WTC11 (cell line): ENCODE measurements at regions not wholly inside any gene's neighbourhood (a gene's known extent, or its start where the extent isn't known, plus 50 kb on each side); places are given as distances from the start of the nearest gene placed in this dataset.

Experiments used
- ATAC-seq: fragments of 200-7000 bp; cut with Tn5 transposase; 2 replicates; pipeline ENCODE4 v1.10.0; 2021; ENCODE audit warnings: mild to moderate bottlenecking, moderate library complexity
- CTCF ChIA-PET: fragments of 300-600 bp; sonication (Branson Sonifier 250); formaldehyde crosslinking; loops from one replicate; lab custom pipeline; 2021; ENCODE audit warnings: antibody characterized with exemption; lab: Charles Lee
- POLR2A ChIA-PET: fragments of 350-600 bp; sonication (Branson Sonifier 250); formaldehyde crosslinking; loops from one replicate; lab custom pipeline; 2021; ENCODE audit warnings: antibody characterized with exemption; lab: Charles Lee
- DNase-seq: peaks from one replicate; pipeline ENCODE4 v3.0.0; 2021; ENCODE audit warnings: low spot score
- H3K27ac Mint-ChIP-seq: 2 replicates; pipeline ENCODE4 v1.8.0; 2021; ENCODE audit warnings: mixed read lengths
- H3K27me3 Mint-ChIP-seq: 2 replicates; pipeline ENCODE4 v1.8.0; 2021; ENCODE audit warnings: low read depth, mild to moderate bottlenecking, moderate library complexity, mixed read lengths
- H3K36me3 Mint-ChIP-seq: 2 replicates; pipeline ENCODE4 v1.8.0; 2021; ENCODE audit warnings: mixed read lengths
- H3K4me1 Mint-ChIP-seq: 2 replicates; pipeline ENCODE4 v1.8.0; 2022; ENCODE audit warnings: mixed read lengths
- H3K4me3 Mint-ChIP-seq: 2 replicates; pipeline ENCODE4 v1.8.0; 2021; ENCODE audit warnings: mild to moderate bottlenecking, moderate library complexity, mixed read lengths
- H3K9me3 Mint-ChIP-seq: 2 replicates; pipeline ENCODE4 v1.8.0; 2021; ENCODE audit warnings: mixed read lengths
- CREB1 ChIP-seq: sonication (generic); formaldehyde crosslinking; IDR thresholded peaks from 2 replicates; pipeline ENCODE4 v1.8.0; 2023; ENCODE audit warnings: mild to moderate bottlenecking, missing genetic modification reagents
- ETV6 ChIP-seq: sonication (generic); formaldehyde crosslinking; IDR thresholded peaks from 2 replicates; pipeline ENCODE4 v1.8.1; 2022; ENCODE audit warnings: mild to moderate bottlenecking, missing genetic modification reagents
- FOXJ3 ChIP-seq: sonication (generic); formaldehyde crosslinking; IDR thresholded peaks from 2 replicates; pipeline ENCODE4 v1.9.0; 2021; ENCODE audit warnings: missing genetic modification reagents, mild to moderate bottlenecking, borderline replicate concordance
- GABPB1 ChIP-seq: sonication (generic); formaldehyde crosslinking; IDR thresholded peaks from 2 replicates; pipeline ENCODE4 v1.8.1; 2023; ENCODE audit warnings: mild to moderate bottlenecking, missing genetic modification reagents
- HMGA2 ChIP-seq: fragments of 250-450 bp; sonication (Bioruptor Pico); IDR thresholded peaks from 2 replicates; pipeline ENCODE4 v1.4.0; 2021; ENCODE audit warnings: mild to moderate bottlenecking, moderate library complexity
- JUN ChIP-seq: sonication (generic); formaldehyde crosslinking; IDR thresholded peaks from 2 replicates; pipeline ENCODE4 v1.8.0; 2023; ENCODE audit warnings: mild to moderate bottlenecking, missing genetic modification reagents
- MXD4 ChIP-seq: fragments of 250-450 bp; sonication (Bioruptor Pico); IDR thresholded peaks from 2 replicates; pipeline ENCODE4 v1.8.0; 2021; ENCODE audit warnings: mild to moderate bottlenecking, moderate library complexity, borderline replicate concordance
- MYBL2 ChIP-seq: sonication (generic); formaldehyde crosslinking; IDR thresholded peaks from 2 replicates; pipeline ENCODE4 v1.8.1; 2023; ENCODE audit warnings: mild to moderate bottlenecking, moderate library complexity, missing genetic modification reagents
- NR1H2 ChIP-seq: sonication (generic); formaldehyde crosslinking; IDR thresholded peaks from 2 replicates; pipeline ENCODE4 v1.9.0; 2021; ENCODE audit warnings: mild to moderate bottlenecking, moderate library complexity, missing genetic modification reagents
- NR2C2 ChIP-seq: sonication (generic); formaldehyde crosslinking; IDR thresholded peaks from 2 replicates; pipeline ENCODE4 v1.8.0; 2022; ENCODE audit warnings: mild to moderate bottlenecking, missing genetic modification reagents
- PRRX2 ChIP-seq: fragments of 250-450 bp; sonication (Bioruptor Pico); IDR thresholded peaks from 2 replicates; pipeline ENCODE4 v1.8.0; 2021; ENCODE audit warnings: mild to moderate bottlenecking
- RORB ChIP-seq: fragments of 250-450 bp; sonication (Bioruptor Pico); IDR thresholded peaks from 2 replicates; pipeline ENCODE4 v1.9.0; 2021; ENCODE audit warnings: mild to moderate bottlenecking
- TCF7 ChIP-seq: sonication (generic); formaldehyde crosslinking; IDR thresholded peaks from 2 replicates; pipeline ENCODE4 v1.8.0; 2022; ENCODE audit warnings: mild to moderate bottlenecking, low read depth, missing genetic modification reagents, moderate library complexity
- TEAD4 ChIP-seq: sonication (generic); formaldehyde crosslinking; IDR thresholded peaks from 2 replicates; pipeline ENCODE4 v1.8.0; 2022; ENCODE audit warnings: mild to moderate bottlenecking, missing genetic modification reagents
- ZNF138 ChIP-seq: sonication (generic); formaldehyde crosslinking; conservative IDR thresholded peaks from 2 replicates; pipeline ENCODE4 v1.8.1; 2022; ENCODE audit warnings: mild to moderate bottlenecking, moderate library complexity, missing genetic modification reagents
- ZNF396 ChIP-seq: fragments of 250-450 bp; sonication (Bioruptor Pico); IDR thresholded peaks from 2 replicates; pipeline ENCODE4 v1.8.0; 2021; ENCODE audit warnings: mild to moderate bottlenecking, moderate library complexity, borderline replicate concordance
- TF ChIP-seq, protein P1 (sequence below): sonication (generic); formaldehyde crosslinking; IDR thresholded peaks from 2 replicates; pipeline ENCODE4 v1.8.0; 2023; ENCODE audit warnings: missing genetic modification reagents, mild to moderate bottlenecking, borderline replicate concordance
- TF ChIP-seq, protein P2 (sequence below): fragments of 250-450 bp; sonication (Bioruptor Pico); conservative IDR thresholded peaks from 2 replicates; pipeline ENCODE4 v1.9.0; 2021; ENCODE audit warnings: mild to moderate bottlenecking
- TF ChIP-seq, protein P3 (sequence below): sonication (generic); formaldehyde crosslinking; IDR thresholded peaks from 2 replicates; pipeline ENCODE4 v1.8.1; 2023; ENCODE audit warnings: mild to moderate bottlenecking, missing genetic modification reagents
- TF ChIP-seq, protein P4 (sequence below): sonication (generic); formaldehyde crosslinking; IDR thresholded peaks from 2 replicates; pipeline ENCODE4 v1.8.1; 2022; ENCODE audit warnings: missing genetic modification reagents, borderline replicate concordance
- TF ChIP-seq, protein P5 (sequence below): sonication (generic); formaldehyde crosslinking; IDR thresholded peaks from 2 replicates; pipeline ENCODE4 v1.8.1; 2023; ENCODE audit warnings: mild to moderate bottlenecking, missing genetic modification reagents

DNA sequence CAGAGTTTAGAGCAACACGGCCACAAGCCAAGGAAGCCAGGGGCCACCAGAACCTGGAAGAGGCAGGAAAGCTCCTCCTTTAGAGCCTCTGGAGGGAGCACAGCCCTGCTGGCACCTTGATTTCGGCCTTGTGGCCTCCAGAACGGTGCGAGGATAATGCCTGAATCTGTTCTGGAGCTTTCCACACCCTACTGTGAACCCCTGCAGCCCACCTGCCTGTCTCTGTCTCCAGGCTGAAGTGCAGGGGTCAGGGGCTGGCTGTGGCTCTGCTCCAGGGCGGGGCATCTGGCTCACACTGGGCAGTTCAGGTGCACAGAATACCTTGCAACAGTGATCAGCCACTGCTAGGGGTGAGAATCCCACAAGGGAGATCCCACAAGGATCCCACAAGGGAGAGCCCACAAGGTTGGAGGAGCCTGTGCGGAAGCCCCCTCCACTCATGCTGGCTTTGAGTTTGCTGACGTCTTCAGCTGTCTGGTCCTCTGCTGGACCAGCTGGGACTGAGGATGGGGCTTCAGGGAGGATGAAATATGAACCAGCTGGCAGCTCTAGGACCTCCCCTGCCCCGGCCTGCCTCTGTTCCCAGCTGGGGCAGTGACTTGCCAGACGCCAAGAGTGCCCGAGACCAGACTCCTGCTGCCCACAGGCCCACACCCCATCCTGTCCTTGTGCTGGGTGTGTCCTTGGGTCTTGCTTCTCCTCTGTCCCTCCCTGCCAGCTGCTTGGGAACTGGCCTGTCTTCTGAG lies 56.4 kb upstream of the OTOS start (continued):
- TF ChIP-seq TEAD4 (CRISPR knock-in tag) (no peak), PRRX2 (CRISPR knock-in tag) (no peak), MYBL2 (CRISPR knock-in tag) (no peak), NR2C2 (CRISPR knock-in tag) (no peak), HMGA2 (no peak), ZNF138 (CRISPR knock-in tag) (no peak)
- TF ChIP-seq, protein P1, sequence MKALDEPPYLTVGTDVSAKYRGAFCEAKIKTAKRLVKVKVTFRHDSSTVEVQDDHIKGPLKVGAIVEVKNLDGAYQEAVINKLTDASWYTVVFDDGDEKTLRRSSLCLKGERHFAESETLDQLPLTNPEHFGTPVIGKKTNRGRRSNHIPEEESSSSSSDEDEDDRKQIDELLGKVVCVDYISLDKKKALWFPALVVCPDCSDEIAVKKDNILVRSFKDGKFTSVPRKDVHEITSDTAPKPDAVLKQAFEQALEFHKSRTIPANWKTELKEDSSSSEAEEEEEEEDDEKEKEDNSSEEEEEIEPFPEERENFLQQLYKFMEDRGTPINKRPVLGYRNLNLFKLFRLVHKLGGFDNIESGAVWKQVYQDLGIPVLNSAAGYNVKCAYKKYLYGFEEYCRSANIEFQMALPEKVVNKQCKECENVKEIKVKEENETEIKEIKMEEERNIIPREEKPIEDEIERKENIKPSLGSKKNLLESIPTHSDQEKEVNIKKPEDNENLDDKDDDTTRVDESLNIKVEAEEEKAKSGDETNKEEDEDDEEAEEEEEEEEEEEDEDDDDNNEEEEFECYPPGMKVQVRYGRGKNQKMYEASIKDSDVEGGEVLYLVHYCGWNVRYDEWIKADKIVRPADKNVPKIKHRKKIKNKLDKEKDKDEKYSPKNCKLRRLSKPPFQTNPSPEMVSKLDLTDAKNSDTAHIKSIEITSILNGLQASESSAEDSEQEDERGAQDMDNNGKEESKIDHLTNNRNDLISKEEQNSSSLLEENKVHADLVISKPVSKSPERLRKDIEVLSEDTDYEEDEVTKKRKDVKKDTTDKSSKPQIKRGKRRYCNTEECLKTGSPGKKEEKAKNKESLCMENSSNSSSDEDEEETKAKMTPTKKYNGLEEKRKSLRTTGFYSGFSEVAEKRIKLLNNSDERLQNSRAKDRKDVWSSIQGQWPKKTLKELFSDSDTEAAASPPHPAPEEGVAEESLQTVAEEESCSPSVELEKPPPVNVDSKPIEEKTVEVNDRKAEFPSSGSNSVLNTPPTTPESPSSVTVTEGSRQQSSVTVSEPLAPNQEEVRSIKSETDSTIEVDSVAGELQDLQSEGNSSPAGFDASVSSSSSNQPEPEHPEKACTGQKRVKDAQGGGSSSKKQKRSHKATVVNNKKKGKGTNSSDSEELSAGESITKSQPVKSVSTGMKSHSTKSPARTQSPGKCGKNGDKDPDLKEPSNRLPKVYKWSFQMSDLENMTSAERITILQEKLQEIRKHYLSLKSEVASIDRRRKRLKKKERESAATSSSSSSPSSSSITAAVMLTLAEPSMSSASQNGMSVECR (CRISPR knock-in tag): no peak
- TF ChIP-seq, all 79 proteins: peak for 0

DNA sequence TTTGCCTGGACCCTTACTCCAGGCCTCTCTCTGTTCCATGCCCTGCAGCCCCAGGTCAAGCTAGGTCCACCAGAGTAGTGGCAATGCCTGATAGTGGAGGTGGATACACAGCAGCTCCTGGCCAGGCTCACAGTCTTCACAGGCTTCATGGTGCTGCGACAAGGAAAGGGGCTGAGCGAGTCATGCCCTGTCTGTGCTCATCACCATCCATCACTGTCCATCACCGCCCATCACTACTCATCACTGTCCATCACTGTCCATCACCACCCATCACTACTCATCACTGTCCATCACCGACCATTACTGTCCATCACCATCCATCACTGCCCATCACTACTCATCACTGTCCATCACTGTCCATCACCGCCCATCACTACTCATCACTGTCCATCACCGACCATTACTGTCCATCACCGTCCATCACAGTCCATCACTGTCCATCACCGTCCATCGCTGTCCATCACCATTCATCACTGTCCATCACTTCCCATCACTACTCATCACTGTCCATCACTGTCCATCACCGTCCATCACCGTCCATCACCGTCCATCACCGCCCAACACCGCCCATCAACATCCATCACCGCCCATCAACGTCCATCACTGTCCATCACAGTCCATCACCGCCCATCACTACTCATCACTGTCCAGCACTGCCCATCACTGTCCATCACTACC lies 57.1 kb upstream of the OTOS start:
- CTCF ChIA-PET: no interaction called here
- TF ChIP-seq, protein P2, sequence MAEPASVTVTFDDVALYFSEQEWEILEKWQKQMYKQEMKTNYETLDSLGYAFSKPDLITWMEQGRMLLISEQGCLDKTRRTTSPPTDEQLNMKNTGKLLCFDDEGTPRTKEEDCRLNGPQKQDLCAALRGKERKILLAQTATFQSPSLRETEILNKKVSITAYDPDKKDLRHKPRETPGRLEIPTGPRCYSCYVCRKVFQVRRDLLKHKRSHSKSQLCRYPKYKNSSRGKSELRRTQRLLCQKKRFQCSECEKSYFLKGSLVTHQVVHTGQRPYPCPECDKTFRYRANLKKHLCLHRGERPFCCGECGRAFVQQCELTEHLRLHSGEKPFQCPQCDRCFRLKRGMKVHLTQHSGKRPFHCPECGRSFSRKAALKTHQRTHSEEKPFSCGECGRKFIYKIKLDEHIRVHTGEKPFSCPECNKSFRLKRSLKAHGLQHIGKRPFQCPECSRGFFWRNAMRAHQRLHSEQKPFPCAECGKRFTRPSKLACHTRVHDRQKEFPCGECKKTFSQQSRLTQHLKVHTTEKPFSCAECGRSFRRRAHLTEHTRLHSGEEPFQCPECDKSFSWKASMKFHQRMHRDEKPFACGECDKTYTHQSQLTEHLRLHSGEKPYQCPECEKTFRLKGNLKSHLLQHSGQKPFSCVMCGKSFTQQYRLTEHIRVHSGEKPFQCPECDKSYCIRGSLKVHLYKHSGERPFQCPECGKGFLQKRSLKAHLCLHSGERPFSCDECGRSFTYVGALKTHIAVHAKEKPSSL: no peak
- no peak for TF ChIP-seq MXD4 (CRISPR knock-in tag)
- TF ChIP-seq, protein P3, sequence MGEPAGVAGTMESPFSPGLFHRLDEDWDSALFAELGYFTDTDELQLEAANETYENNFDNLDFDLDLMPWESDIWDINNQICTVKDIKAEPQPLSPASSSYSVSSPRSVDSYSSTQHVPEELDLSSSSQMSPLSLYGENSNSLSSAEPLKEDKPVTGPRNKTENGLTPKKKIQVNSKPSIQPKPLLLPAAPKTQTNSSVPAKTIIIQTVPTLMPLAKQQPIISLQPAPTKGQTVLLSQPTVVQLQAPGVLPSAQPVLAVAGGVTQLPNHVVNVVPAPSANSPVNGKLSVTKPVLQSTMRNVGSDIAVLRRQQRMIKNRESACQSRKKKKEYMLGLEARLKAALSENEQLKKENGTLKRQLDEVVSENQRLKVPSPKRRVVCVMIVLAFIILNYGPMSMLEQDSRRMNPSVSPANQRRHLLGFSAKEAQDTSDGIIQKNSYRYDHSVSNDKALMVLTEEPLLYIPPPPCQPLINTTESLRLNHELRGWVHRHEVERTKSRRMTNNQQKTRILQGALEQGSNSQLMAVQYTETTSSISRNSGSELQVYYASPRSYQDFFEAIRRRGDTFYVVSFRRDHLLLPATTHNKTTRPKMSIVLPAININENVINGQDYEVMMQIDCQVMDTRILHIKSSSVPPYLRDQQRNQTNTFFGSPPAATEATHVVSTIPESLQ (CRISPR knock-in tag): no peak
- TF ChIP-seq ZNF138 (CRISPR knock-in tag): no peak
- TF ChIP-seq NR1H2 (CRISPR knock-in tag): no peak
- no peak for TF ChIP-seq TEAD4 (CRISPR knock-in tag)
- TF ChIP-seq, protein P4, sequence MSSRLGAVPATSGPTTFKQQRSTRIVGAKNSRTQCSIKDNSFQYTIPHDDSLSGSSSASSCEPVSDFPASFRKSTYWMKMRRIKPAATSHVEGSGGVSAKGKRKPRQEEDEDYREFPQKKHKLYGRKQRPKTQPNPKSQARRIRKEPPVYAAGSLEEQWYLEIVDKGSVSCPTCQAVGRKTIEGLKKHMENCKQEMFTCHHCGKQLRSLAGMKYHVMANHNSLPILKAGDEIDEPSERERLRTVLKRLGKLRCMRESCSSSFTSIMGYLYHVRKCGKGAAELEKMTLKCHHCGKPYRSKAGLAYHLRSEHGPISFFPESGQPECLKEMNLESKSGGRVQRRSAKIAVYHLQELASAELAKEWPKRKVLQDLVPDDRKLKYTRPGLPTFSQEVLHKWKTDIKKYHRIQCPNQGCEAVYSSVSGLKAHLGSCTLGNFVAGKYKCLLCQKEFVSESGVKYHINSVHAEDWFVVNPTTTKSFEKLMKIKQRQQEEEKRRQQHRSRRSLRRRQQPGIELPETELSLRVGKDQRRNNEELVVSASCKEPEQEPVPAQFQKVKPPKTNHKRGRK (CRISPR knock-in tag): no peak
- TF ChIP-seq, protein P5, sequence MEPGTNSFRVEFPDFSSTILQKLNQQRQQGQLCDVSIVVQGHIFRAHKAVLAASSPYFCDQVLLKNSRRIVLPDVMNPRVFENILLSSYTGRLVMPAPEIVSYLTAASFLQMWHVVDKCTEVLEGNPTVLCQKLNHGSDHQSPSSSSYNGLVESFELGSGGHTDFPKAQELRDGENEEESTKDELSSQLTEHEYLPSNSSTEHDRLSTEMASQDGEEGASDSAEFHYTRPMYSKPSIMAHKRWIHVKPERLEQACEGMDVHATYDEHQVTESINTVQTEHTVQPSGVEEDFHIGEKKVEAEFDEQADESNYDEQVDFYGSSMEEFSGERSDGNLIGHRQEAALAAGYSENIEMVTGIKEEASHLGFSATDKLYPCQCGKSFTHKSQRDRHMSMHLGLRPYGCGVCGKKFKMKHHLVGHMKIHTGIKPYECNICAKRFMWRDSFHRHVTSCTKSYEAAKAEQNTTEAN (CRISPR knock-in tag): no peak
- no peak for TF ChIP-seq TCF7 (CRISPR knock-in tag)
- no peak for TF ChIP-seq ETV6
- TF ChIP-seq FOXJ3 (CRISPR knock-in tag): no peak
- no peak for TF ChIP-seq CREB1 (CRISPR knock-in tag)
- no peak for TF ChIP-seq JUN (CRISPR knock-in tag)
- TF ChIP-seq GABPB1 (CRISPR knock-in tag): no peak
- no peak for TF ChIP-seq RORB (CRISPR knock-in tag)
- TF ChIP-seq ZNF396 (CRISPR knock-in tag): no peak
- Mint-ChIP-seq H3K27me3 (no peaks in the 10 kb centered on the region), H3K27ac (no peak overlapping the region), H3K4me1 (peaks cover 10% of the 10 kb centered on the region), H3K36me3 (no peaks in the 10 kb centered on the region), H3K4me3 (no peak overlapping the region), H3K9me3 (no peaks in the 10 kb centered on the region)
- ATAC-seq (no peak), DNase-seq (no peak)
- POLR2A ChIA-PET: no interaction called here
